ENCODE measurements at regions not wholly inside any gene's neighbourhood (a gene's known extent, or its start where the extent isn't known, plus 50 kb on each side); places are given as distances from the start of the nearest gene placed in this dataset.

- no peak for DNase-seq (ENCODE audit: low read depth)
Observed at GRCh38 chr11:10925149-10925926, 67.5 kb upstream of the ZBED5 start.

DNA sequence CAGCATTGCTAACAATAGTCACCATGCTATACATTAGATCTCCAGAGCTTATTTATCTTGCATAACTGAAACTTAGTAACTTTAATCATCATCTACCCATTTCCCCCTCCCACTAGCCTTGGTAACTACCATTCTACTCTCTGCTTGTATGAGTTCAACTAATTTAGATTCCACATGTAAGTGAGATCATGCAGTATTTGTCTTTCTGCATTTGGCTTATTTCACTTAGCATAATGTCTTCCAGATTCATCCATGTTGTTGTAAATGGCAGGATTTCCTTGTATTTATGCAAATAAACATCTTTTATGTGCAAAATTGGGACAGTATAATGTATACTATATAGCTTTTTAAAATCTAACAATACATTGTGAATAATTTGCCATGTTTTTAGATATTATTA, 66.0 kb upstream of the ZBED5 start:
- DNase-seq (ENCODE audit: low read depth), result no peak

- DNase-seq (ENCODE audit: low read depth), result no peak
Observed at GRCh38 chr11:10922892-10923291, 65.0 kb upstream of the ZBED5 start.

DNA sequence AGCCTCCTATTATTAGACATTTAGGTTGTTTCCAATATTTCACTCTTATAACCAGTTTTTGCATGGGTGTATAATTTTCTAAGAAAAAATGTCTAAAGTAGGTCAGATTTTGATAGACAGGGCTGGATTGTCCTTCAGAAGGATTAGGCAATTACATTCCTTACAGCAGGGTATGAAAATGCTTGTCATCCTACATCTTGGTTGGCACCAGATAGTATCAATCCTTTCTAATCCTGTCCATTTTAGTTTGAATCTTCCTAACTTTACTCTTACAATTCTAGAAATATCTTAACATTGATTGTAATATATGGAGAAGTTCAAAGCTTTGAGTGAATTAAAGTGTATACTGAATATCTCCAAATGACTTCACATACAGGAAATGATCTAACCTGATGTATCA, 63.0 kb upstream of the ZBED5 start:
- DNase-seq (ENCODE audit: low read depth), result no peak

GRCh38 chr11:10920205-10920604, 62.4 kb upstream of the ZBED5 start:
- no peak for DNase-seq (ENCODE audit: low read depth)

GRCh38 chr11:10918698-10919097, 60.8 kb upstream of the ZBED5 start:
- DNase-seq (ENCODE audit: low read depth), result no peak

- DNase-seq (ENCODE audit: low read depth), result no peak
Observed at GRCh38 chr11:10918275-10918674, 60.4 kb upstream of the ZBED5 start.

- no peak for DNase-seq (ENCODE audit: low read depth)
Observed at GRCh38 chr11:10917802-10918201, 59.9 kb upstream of the ZBED5 start.

GRCh38 chr11:10916665-10917064, 58.8 kb upstream of the ZBED5 start:
- DNase-seq (ENCODE audit: low read depth), result no peak

- DNase-seq (ENCODE audit: low read depth), result no peak
Observed at GRCh38 chr11:10914050-10914449, 56.2 kb upstream of the ZBED5 start.

DNA sequence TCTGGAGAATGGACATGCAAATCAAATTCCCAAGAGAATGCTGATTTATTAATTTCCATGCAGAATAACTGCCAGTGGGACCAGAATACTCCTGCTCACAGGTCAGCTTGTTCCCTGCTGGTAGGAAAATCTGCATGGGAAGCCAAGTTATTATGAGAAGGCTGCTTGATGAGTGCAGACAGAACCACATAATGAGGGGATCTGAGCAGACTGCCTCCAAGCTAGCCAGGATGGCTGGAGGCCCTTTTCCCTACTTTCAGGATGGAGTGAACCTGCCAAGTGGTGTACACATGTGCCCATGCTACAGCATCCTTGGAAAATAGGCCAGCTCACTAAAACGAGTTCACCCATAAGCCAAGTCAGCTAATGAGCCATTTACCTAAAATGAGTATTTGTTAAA, 55.2 kb upstream of the ZBED5 start:
- no peak for DNase-seq (ENCODE audit: low read depth)

GRCh38 chr11:10911907-10912306, 54.1 kb upstream of the ZBED5 start:
- DNase-seq (ENCODE audit: low read depth), result no peak

DNA sequence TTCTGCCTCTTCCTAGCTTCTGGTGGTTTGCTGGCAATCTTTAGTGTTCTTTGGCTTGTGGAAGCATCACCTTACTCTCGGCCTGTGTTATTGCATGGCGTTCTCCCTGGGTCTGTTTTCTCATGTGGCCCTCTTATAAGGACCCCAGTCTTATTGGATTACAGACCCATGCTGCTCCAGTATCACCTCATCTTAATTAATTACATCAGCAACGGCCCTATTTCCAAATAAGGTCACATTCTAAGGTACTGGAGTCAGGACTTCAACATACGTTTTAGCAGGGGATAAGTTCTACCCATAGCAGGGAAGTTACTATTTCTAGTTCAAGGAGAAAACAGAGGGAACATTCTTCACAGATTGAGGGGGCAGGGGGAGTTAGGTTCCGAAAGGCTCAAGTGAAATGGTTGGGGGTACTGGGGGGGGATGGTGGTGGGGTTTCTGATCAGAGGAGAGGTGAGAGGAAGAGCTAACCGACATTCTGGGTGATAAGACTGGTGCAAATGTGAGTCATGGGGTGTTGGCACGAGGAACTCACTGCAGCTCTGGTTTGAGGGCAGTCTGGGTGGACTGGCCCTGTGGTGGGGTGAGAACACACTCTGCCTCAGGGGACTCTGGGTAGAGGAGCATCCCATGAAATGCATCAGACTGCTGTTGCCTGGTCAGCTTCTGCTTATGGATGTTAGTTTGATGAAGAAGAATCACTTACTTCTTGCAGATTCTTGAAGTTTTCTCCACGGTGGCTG, 51.5 kb upstream of the ZBED5 start:
- DNase-seq (ENCODE audit: low read depth), result no peak

GRCh38 chr11:10908215-10908951, 50.5 kb upstream of the ZBED5 start:
- DNase-seq (ENCODE audit: low read depth), result no peak

Data from stimulated activated CD8-positive, alpha-beta memory T cell treated with anti-CD3 and anti-CD28 coated beads, Interleukin-15, amount 100 ng/mL, for 1 hour (primary cell).